ENCODE measurements at regions not wholly inside any gene's neighbourhood (a gene's known extent, or its start where the extent isn't known, plus 50 kb on each side); places are given as distances from the start of the nearest gene placed in this dataset.
"Not testable (repeated sequence)": the region's sequence is repeated elsewhere in the genome, so short reads cannot be mapped to it uniquely, and the experiment has no call there.

DNA sequence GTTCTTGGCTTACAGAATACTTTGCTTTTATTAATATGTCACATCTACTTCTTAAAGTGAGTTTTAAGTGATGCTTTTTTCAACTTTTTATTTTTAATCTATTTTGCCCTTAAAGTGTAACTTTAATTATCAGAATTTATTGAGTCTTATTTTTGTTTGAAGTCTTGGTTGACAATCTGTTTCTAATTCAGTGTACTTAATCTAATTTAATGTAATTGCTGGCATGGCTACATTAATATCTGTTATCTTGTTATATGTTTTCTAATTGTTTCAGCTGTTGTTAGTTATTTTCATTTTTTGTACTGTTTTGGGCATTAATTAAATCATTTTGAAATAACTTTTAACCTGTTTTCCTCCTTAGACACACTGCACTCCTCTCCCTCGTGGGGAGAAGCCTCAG, 558.7 kb upstream of the EYS start:
- no peak for DNase-seq

- DNase-seq, result no peak
Observed at GRCh38 chr6:66264376-66264775, 557.4 kb upstream of the EYS start.

- DNase-seq, result not testable (repeated sequence)
Observed at GRCh38 chr6:66258731-66259487, 551.9 kb upstream of the EYS start.

- no peak for DNase-seq
Observed at GRCh38 chr6:66245231-66245630, 538.2 kb upstream of the EYS start.

DNA sequence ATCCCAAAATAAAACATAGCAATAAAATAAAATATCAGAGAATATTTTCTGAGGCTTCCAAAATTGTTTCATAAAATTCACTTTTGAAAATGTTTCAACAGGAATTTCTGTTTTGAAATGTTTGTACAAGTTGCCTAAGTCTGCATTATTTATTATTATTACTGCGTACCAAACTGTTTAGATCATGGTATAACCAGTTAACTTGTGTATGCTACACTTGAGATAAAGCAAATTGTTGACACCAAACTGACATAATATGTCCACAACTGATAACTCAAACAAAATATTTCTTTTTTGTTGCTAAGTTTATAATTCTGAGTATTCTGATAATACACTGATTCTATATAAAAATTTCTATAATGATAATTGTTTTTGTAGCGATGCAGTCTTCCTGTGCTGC, 531.8 kb upstream of the EYS start:
- no peak for DNase-seq

GRCh38 chr6:66232890-66233289, 525.9 kb upstream of the EYS start:
- no peak for DNase-seq

- no peak for DNase-seq
Observed at GRCh38 chr6:66230591-66230990, 523.6 kb upstream of the EYS start.

DNA sequence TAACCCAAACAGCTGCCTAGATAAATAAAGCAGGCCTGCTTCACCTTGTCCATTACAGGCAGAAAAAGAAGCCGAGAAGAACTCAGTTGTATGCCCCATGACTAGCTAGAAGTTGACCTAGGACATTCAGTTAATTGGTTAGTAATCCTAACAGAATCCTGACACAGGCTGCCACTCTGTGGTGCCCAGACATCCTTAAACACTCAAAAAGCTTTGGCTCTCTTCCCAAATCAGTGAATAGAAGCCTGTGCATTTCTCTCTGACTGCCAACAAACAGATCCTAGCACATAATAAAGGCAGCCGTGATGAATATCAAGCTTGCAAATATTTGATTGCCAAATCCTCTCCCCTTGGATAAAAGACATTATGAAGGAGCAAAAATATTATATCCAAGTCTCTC, 519.1 kb upstream of the EYS start:
- DNase-seq, result no peak

DNA sequence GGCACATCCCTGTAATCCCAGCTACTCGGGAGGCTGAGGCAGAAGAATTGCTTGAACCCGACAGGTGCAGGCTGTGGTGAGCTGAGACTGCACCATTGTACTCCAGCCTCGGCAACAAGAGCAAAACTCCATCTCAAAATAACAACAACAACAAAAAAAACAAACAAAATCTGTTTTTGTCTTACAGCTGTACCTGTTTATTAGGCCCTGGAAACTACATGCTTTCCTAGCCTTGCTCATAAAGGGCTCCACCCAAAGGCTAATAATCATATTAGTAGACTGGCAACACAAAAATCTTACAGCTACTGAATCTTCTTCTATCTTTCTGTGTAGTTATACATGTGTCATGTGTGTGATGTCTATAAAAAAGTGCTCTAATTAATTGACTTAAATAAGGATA, 503.9 kb upstream of the EYS start:
- no peak for DNase-seq

DNA sequence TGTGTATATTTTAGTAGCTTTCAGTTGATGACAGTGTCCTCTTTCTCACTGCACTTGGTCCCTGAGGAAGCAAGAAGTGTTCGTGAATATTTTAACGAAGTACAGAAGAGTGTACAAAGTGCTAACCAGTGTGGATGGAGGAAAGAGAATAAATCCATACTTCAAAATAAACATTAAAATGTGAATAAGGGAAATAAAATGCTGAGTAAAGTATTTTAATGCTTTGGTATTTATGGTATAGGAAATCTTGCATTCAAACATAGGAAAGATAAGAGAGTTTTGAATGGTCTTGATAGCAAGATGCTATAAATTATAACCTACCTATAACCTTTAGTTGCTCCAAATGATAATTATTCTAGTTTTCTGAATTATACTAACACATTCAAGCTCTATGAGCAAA, 493.4 kb upstream of the EYS start:
- DNase-seq, result no peak

- DNase-seq, result no peak
Observed at GRCh38 chr6:66199171-66199570, 492.1 kb upstream of the EYS start.

DNA sequence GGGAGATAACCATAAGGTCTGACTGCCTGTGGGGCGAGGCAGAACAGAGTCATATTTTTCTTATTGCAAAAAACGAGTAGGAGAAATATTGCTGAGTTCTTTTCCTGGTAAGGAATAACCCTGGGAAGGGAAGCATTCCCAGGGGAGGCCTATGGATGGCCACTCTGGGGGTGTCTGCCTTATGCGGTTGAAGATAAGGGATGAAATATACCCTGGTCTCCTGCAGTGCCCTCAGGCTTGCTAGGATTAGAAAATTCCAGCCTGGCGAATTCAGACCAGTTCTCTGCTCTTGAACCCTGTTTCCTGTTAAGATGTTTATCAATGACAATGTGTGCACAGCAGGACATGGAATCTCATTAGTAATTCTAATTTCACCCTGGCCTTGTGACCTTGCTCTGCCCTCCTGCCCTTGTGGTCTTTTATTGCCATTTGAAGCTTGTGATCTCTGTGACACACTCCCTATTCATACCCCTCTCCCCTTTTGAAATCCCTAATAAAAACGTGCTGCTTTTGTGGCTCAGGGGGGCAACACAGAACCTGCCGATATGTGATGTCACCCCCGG, 491.1 kb upstream of the EYS start:
- no peak for DNase-seq

DNA sequence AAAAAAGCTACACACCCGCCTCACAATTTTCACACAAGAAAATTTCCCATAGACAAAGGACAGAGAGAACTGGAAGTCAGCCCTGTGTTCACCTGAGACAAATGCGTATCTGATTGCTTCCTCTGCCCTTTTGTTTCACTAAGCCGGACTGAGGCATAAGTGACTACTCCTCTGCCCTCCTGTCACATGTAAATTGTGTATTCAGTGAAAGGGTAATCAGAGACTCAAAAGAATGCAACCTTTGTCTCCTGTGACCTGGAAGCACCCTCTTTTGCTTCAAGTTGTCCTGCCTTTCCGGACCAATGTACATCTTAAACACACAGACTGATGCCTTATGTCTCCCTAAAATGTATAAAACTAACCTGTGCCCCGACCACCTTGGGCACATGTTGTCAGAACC, 483.8 kb upstream of the EYS start:
- no peak for DNase-seq

DNA sequence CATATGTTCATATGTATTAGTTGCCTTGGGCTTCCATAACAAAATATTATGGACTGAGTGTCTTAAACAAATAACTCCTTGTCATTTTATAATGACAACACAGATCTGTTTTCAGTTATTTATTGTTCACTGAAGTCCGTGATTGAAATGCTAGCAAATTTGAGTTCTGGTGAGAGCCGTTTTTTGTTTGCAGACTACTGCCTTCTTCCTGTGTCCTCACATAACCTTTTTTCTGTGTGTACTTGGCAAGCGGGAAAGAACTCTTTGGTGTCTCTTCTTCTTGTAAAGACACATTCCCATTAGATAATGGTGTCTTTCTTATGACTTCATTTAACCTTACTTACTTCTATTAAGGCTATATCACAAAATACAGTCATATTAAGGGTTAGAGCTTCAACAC, 482.9 kb upstream of the EYS start:
- DNase-seq, result no peak

GRCh38 chr6:66186756-66187155, 479.7 kb upstream of the EYS start:
- DNase-seq, result no peak

DNA sequence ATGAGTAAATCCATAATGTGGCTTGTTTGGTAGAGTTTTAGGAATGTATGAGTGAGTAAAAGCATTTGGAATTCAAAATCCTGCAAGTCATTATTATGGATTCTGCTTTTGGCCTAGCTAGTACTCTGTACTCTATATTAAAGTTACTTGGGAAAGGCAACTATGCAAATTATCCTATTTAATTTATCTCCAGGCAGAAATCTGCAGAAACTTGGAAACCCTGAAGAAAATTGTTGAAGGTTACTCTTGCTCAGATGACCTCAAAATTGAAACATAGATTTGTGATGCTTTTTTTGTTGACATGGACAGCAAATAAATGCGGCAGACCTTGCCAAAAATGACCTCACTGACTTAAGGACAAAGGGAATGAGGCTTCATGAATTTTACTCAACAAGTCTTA, 477.1 kb upstream of the EYS start:
- DNase-seq, result no peak

DNA sequence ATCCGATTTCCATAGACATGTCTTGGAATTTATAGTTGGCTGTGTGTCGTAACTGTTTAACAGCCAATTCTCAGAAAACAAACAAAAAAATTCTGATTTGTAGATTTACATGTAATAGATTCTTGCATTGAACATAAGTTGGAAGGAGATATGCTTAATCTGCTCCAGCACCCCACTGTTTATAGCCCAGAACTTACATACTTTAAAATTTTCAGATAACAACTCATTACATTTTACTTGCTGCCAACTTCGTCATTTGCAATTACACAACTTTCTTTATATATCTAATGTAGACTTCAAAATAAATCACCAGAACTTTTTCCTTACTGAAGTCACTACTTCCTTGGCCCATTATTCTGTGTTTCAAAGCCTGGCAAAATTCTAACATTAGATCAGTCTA, 472.3 kb upstream of the EYS start:
- DNase-seq, result no peak

- DNase-seq, result no peak
Observed at GRCh38 chr6:66173587-66173986, 466.6 kb upstream of the EYS start.

- not testable (repeated sequence) for DNase-seq
Observed at GRCh38 chr6:66166713-66167112, 459.7 kb upstream of the EYS start.

GRCh38 chr6:66161546-66162108, 454.6 kb upstream of the EYS start:
- DNase-seq, result no peak

- DNase-seq, result no peak
Observed at GRCh38 chr6:66159937-66160336, 452.9 kb upstream of the EYS start.

DNA sequence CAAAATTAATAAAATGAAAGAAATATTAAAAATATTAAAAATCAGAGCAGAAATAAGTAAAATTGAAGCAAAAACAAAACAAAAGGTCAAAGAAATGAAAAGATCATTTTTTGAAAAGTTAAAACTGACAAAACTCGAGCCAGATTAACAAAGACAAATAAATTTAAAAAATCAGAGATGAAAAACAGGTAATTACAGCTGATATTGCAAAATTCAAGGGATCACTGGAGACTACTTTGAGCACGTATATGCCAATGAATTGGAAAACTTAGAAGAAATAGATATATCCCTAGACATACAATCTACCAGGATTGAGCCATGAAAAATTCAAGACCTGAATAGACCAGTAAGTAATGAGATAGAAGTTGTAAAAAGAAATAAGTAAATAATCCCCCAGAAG, 446.2 kb upstream of the EYS start:
- DNase-seq, result no peak

- no peak for DNase-seq
Observed at GRCh38 chr6:66149132-66149531, 442.1 kb upstream of the EYS start.

GRCh38 chr6:66145867-66146266, 438.8 kb upstream of the EYS start:
- no peak for DNase-seq
